Body of pancreas (tissue), 4 donors: ENCODE measurements at regions not wholly inside any gene's neighbourhood (a gene's known extent, or its start where the extent isn't known, plus 50 kb on each side); places are given as distances from the start of the nearest gene placed in this dataset.

Experiments used
- ATAC-seq: fragments of 150-250 bp; one replicate; pipeline ENCODE4 v1.9.1; 2016
- DNase-seq, 4 donors: peaks; one replicate each; pipeline ENCODE4 v3.0.0-alpha.2; 2019
- H3K27ac ChIP-seq, 4 donors: fragments of 200-600 bp; sonication (generic); 1 replicate in 3 of 4; 2 replicates in 1 of 4; pipeline versions ENCODE4 v1.5.1 to v1.6.1; 2016 to 2019; ENCODE audit warnings: mild to moderate bottlenecking in 1 of 4, mixed read lengths in 1 of 4, moderate library complexity in 1 of 4
- H3K27me3 ChIP-seq, 2 donors: fragments of 200-600 bp; sonication (generic); one replicate each; pipeline ENCODE4 v1.6.0; 2016; ENCODE audit warnings: mild to moderate bottlenecking in 1 of 2
- H3K36me3 ChIP-seq, 2 donors: fragments of 200-600 bp; sonication (generic); replicated peaks in 1 of 2; 2 replicates each; pipeline ENCODE4 v1.5.1; 2016; ENCODE audit warnings: low read depth in 2 of 2; ENCODE audit not compliant: insufficient read depth in 1 of 2
- H3K4me1 ChIP-seq: fragments of 200-600 bp; sonication (generic); one replicate; pipeline ENCODE4 v1.6.0; 2016
- H3K4me3 ChIP-seq, 2 donors: fragments of 200-600 bp; sonication (generic); 1 replicate in 1 of 2; 2 replicates in 1 of 2; pipeline ENCODE4 v1.5.1; 2016 to 2019
- H3K9me3 ChIP-seq, 3 donors: fragments of 200-600 bp; sonication (generic); 1 replicate in 2 of 3; 2 replicates in 1 of 3; pipeline ENCODE4 v1.5.1; 2016
- CTCF ChIP-seq, 7 experiments: fragments of 450-650 bp in 4 of 7; fragments of 200-600 bp in 3 of 7; sonication (generic) in 3 of 7; IDR thresholded peaks; one replicate each; pipeline ENCODE4 v1.5.1; 2016 to 2019; ENCODE audit warnings: antibody characterized with exemption in 7 of 7
- POLR2A ChIP-seq, 3 donors: fragments of 450-650 bp; IDR thresholded peaks; one replicate each; pipeline ENCODE4 v1.6.1; 2016; ENCODE audit warnings: antibody characterized with exemption in 3 of 3, mild to moderate bottlenecking in 2 of 3
- WGBS, 2 donors: methylation state at CpG; one replicate each; pipeline ENCODE4 v1.1.5; 2017; 5-methylcytosine and 5-hydroxymethylcytosine counted together
- intact Hi-C: fragments of 100-400 bp; cut with DNase I; formaldehyde crosslinking; loops from one replicate; pipeline ENCODE4 v1.15.1; 2023

DNA sequence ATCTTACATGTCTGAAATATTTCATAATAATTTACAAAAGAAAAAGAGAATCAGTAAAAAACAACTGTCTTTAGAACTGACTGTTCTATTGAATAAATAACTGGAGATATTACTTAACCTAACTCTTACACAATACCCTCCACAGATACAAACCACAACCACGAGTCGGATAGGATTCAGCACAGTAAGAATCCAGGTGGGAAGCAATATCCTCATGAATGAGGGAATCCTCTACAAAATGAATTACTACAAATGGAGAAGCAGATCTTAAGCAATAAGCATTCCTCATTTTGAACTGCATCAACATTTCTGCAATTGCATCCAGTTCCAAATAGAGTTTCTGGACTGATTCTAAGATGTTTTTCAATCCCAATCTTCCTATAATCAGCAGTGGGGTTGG is 227.1 kb downstream of the SH2D1A start:
- no peaks in the 10 kb centered on the region for H3K4me1 ChIP-seq
- 19 to 52% methylated on average over 2 of the region's 2 CpGs for WGBS, 2 donors
- DNase-seq (no peak), ATAC-seq (no peak)
- H3K27me3 ChIP-seq = no peaks in the 10 kb centered on the region
- no peaks in the 10 kb centered on the region for H3K36me3 ChIP-seq
- H3K4me3 ChIP-seq = no peak overlapping the region
- no peaks in the 10 kb centered on the region for H3K9me3 ChIP-seq
- intact Hi-C loops = no loop called here
- no peak for TF ChIP-seq CTCF (IDR thresholded peaks at IDR 0.05)
- TF ChIP-seq POLR2A (IDR thresholded peaks at IDR 0.05) = no peak
- H3K27ac ChIP-seq = no peak overlapping the region

- Histone ChIP-seq H3K36me3 (no peaks in the 10 kb centered on the region), H3K27ac (no peak overlapping the region), H3K27me3 (no peaks in the 10 kb centered on the region), H3K9me3 (no peaks in the 10 kb centered on the region), H3K4me1 (no peaks in the 10 kb centered on the region), H3K4me3 (no peak overlapping the region)
- DNase-seq (no peak), ATAC-seq (no peak)
- TF ChIP-seq CTCF (IDR thresholded peaks at IDR 0.05) (no peak), POLR2A (IDR thresholded peaks at IDR 0.05) (no peak)
- intact Hi-C loops = no loop called here
Observed at GRCh38 chrX:124592744-124593143, 246.4 kb downstream of the SH2D1A start.

GRCh38 chrX:124594017-124594651 is 247.8 kb downstream of the SH2D1A start:
- ATAC-seq (no peak), DNase-seq (peak in 1 of 4 donors; percentile 5)
- Histone ChIP-seq H3K4me1 (no peaks in the 10 kb centered on the region), H3K27me3 (no peaks in the 10 kb centered on the region), H3K27ac (no peak overlapping the region), H3K9me3 (no peaks in the 10 kb centered on the region), H3K4me3 (no peak overlapping the region), H3K36me3 (no peaks in the 10 kb centered on the region)
- 71 to 83% methylated on average over 1 of the region's 1 CpG for WGBS, 2 donors
- TF ChIP-seq CTCF (IDR thresholded peaks at IDR 0.05) = no peak
- TF ChIP-seq POLR2A (IDR thresholded peaks at IDR 0.05) = no peak
- intact Hi-C loops = no loop called here

DNA sequence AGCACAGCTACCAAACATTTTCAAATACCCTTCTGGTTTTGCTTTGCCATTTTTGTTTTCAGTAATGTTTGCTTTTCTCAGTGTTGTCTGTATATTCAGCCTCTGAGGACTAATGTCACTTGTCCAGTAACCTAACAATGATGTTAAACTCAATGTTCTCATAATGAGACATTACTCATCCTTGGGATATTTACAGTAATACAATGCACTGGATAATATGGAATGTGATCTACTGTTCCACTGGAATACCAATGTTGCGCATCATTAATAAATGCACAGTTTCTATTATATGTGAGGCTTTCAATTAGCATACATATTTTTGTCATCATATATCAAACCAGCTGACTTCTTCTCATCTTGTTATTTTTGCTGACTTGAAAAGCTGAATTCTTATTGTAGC is 259.1 kb downstream of the SH2D1A start:
- no peaks in the 10 kb centered on the region for H3K27me3 ChIP-seq
- WGBS, 2 donors = 78 to 90% methylated on average over 1 of the region's 1 CpG
- no peak for DNase-seq
- no peak for ATAC-seq
- H3K4me3 ChIP-seq = no peak overlapping the region
- no peaks in the 10 kb centered on the region for H3K36me3 ChIP-seq
- no peaks in the 10 kb centered on the region for H3K4me1 ChIP-seq
- no peak overlapping the region for H3K27ac ChIP-seq
- intact Hi-C loops = no loop called here
- no peaks in the 10 kb centered on the region for H3K9me3 ChIP-seq
- TF ChIP-seq POLR2A (IDR thresholded peaks at IDR 0.05) = no peak
- TF ChIP-seq CTCF (IDR thresholded peaks at IDR 0.05) = no peak

- no peak for ATAC-seq
- intact Hi-C loops = no loop called here
Observed at GRCh38 chrX:124606724-124607123, 260.4 kb downstream of the SH2D1A start.

More at GRCh38 chrX:124606724-124607123, 260.4 kb downstream of the SH2D1A start:
- DNase-seq = no peak
- no peaks in the 10 kb centered on the region for H3K9me3 ChIP-seq
- no peaks in the 10 kb centered on the region for H3K36me3 ChIP-seq
- H3K4me3 ChIP-seq = no peak overlapping the region
- WGBS, 2 donors = 35 to 42% methylated on average over 2 of the region's 2 CpGs
- H3K4me1 ChIP-seq = no peaks in the 10 kb centered on the region
- no peak overlapping the region for H3K27ac ChIP-seq
- TF ChIP-seq CTCF (IDR thresholded peaks at IDR 0.05) (no peak), POLR2A (IDR thresholded peaks at IDR 0.05) (no peak)
- H3K27me3 ChIP-seq = no peaks in the 10 kb centered on the region
